Fibroblast of skin of left quadriceps (primary cell): ENCODE measurements at regions not wholly inside any gene's neighbourhood (a gene's known extent, or its start where the extent isn't known, plus 50 kb on each side); places are given as distances from the start of the nearest gene placed in this dataset.
A peak's percentile ranks its signal among the peaks of the same experiment; 100 is the strongest.
"Not testable (repeated sequence)": the region's sequence is repeated elsewhere in the genome, so short reads cannot be mapped to it uniquely, and the experiment has no call there.

Source experiments
- DNase-seq, 2 experiments: peaks; one replicate each; pipeline ENCODE4 v3.0.0-alpha.2; 2013; ENCODE audit warnings: low read depth in 2 of 2

DNA sequence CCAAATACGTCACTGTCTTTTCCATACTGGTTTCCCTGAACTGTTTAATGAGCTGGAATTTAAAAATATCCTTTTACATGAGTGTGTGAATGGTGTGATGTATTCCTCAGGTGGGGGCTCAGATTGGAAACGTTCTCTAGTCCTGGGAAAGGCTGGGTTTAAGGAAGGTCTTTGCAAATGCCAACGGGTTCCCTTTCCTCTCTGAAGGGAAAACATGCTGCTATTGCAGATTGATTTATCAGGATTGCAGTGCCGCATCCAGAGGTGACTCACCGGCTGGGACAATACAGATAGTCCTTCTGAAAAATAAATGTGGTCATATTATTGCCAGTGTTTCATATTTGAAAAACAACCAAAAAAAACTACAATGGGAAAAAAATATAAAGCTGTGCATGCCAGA, 193.1 kb upstream of the FLRT2 start:
- no peak for DNase-seq

GRCh38 chr14:85338895-85339294, 191.0 kb upstream of the FLRT2 start:
- no peak for DNase-seq

DNA sequence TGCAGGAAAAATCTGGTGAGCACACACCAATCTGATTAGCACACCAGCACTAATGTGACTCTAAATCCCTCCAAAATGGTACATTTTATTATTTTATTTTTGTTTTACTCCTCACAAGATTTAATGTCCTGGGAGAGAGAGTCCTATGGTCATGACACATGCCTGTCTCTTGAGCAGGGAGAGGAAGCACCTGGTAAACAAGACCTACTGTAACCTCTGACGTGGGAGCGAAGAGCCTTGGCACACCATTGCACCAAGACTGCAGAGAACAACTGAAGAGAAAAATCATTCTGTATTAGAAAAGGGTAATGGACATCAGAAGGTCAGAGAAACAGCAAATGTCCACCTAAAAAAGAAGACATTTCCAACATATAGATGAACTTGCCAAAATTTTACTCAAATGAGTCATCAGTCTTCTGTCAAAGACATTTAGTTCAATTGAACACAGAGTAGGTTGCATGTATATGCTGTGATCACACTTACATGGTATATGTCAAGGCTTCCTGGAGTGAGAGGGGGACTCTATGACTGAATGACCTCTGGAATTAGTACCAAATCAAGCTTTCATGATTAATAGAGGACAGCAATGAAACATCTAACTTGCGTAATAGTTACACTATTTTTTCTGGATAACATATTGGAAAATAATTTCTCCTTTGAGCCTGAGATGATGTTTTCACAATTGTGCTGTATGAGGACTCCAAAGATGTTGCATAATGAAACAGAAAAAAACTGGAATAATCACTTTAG, 186.9 kb upstream of the FLRT2 start:
- DNase-seq = peak; percentile 10 to 16

DNA sequence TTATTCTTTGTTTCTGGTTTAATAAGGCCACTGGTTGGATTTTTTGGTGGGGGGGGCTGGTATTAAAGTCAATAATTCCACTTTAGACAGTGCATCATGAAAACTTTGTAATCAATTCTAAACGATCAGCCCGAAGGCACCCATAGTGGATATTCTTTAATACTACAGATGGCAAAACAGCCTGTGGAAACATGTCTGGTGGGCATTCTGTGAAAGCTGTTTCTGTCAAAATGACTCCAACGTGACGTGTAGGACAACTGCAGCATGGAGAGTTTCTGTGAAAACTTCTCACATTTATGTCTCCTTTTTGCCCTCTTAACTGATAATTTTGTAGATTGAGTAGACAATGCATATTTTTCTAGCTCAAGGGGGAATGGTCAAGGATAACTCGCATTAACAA, 185.8 kb upstream of the FLRT2 start:
- no peak for DNase-seq

DNA sequence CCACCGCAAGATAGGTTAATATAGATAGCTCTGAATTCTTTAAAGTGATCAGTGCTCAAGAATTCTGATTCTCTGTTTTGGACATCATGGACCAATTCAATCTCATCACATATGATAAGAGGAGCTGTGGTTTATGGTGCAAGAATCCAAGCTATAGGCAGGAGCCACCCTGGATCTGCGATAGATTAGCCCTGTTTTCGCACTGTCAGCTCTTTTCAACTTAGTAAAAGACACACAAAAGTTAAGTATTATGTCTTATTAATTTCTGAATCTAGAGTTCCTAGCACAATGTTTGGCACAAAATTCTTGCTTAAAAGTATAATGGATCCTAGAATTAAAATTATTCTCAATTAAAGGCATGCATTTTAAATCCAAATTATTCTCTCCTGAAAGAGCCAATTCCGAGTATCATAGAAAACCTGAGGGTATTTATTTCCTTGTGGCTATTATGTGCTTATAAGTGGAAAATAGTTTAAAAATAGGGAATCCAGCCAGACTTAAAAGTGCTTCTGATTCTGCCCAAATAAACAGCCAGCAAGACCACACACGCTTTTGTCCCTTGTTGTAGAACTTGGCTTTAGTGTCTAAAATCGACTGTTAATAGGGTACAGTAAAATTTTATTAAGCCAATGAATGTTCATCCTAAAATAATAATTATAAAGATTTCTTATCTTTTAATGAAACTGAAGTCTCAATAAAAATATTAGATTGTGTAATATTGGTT, 184.9 kb upstream of the FLRT2 start:
- no peak for DNase-seq

- no peak for DNase-seq
These were observed 179.3 kb upstream of the FLRT2 start for GRCh38 chr14:85350667-85351066.

- not testable (repeated sequence) for DNase-seq
These were observed 177.4 kb upstream of the FLRT2 start for GRCh38 chr14:85352588-85352987.

DNA sequence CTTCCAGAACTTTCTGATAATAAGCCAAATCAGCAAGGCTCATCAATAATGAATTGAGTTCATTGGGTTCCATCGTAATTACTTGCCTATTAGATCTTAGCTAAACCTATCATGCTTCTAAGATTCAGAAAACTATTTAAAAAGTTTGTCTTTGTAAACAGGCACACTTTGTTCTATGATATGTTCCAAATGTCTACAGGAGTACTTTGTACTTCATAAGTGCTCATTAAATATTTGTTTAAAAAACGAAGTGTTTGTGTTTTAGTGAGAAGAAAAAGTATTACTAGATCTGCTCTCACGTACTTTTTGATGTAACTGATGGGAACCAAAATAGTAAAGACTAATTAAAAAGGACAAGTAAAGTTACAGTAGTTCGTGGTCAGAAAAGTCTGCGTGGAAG, 172.8 kb upstream of the FLRT2 start:
- no peak for DNase-seq

DNA sequence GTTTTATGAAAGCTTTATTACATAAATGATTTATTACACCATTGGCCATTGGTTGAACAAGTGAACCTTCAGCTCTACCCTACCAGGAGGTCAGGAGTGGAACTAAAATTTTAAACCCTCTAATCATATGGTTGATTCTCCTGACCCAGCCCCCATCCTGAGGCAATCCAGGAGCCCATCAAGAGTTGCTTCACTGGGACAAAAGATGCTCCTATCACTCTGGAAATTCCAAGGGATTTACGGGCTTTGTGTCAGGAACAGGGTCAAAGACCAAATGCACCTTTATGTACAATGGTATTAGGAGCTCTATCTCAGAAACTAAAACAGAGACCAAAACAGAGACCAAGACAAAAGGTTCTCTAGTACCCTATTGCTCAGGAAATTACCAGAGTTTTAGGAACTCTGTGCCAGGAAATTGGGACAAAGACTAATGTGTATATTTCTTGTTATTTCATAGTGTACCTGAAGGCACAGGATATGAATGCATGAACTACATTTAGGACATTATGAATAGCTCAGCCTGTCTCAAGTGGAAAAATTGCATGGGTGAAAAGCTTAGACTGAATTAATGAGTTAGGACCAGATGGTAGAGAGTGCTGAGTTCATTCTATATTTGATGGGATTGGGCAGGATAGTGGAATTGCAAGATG, 171.7 kb upstream of the FLRT2 start:
- no peak for DNase-seq

DNA sequence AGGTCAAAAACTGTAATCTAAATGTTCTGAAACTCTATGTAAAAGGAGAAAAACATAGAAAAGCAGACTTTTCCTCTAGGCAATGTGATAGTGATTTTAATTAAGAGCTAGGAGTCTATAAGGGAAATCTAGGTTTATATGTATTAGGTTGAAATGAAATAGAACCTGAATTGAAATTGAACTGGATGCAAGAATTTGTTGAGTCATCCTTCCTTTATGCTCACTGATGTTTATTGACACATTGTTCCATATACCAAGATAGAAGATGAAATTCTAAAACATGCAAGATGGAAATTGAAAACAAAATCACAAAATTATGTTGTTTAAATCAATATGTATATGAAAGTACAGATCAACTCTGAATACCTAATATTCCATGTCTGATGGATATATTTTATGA, 170.4 kb upstream of the FLRT2 start:
- no peak for DNase-seq

- no peak for DNase-seq
These were observed 166.6 kb upstream of the FLRT2 start for GRCh38 chr14:85363358-85363757.

DNA sequence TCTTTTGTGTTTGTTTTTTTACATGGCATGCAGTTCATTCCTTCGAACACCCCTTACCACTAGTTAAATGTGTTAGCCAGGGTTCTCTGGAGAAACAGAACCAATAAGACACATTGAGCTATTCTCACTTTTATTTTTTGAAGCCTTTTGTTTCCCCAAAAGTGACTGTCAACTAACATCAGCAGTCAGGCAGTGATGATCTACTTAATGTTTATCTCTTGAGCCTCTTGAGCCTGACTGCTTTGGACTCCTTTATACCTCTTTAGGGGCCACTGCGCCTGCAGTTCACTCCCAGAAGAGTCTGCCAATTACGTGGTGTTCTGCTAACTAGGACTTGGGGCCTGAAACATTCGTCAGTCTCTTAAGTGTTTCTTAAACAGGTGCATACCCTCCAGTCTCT, 163.7 kb upstream of the FLRT2 start:
- no peak for DNase-seq

GRCh38 chr14:85380881-85381280, 149.1 kb upstream of the FLRT2 start:
- no peak for DNase-seq

- no peak for DNase-seq
These were observed 147.6 kb upstream of the FLRT2 start for GRCh38 chr14:85382341-85382740.

DNA sequence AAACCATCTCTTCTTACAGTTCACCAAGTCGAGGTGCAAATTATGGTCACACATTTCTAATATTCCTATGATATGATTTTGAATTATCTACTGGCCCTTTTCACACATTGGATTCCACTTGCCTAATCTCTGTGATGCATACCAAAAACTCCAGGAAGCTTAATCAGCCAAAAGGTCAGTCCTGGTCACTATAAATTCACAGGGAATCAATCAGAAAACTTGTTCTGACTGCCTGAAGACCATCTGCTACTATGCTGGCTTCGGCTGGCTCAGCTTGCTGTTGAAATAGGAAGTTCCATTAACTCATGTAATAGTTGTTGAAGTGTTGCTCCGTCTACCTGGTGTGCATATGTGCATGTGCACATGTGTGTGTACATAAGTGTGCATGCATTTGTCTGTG, 142.8 kb upstream of the FLRT2 start:
- no peak for DNase-seq

DNA sequence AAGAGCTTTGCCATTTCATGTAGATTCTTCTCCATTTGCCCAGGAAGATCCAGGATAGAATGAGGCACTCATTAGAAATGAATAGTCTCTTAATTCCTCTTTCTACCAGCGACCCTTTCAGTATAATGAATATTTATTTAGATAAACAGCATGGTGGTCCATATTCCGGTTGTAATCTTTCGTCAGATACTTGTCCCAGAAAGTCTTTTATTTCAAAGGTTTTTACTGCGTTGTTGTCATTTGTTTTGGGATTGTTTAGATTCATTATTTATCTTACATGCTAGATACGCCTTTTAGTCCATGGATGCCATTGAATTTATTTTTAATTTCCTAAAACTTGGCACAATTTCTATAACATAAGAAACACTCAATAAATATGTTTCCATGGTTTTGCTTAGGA, 139.7 kb upstream of the FLRT2 start:
- no peak for DNase-seq

DNA sequence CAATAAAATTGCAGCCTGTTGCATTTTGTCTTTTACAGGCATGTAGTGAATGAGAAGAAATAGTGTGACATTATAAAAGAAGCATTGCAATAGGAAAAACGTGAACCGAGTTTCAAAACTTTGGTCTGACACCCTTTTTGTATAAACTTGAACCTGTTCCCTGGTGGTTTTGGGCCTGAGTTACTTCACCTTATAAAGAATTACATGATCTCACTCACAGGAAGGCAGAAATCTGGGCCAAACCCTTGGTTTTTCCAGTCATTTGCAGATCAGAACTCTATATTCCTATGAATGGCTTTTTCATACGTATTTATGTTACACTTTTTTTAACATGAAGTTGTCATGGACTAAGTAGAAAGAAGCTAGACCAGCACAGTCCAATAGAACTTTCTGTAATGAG, 138.5 kb upstream of the FLRT2 start:
- DNase-seq = no peak

DNA sequence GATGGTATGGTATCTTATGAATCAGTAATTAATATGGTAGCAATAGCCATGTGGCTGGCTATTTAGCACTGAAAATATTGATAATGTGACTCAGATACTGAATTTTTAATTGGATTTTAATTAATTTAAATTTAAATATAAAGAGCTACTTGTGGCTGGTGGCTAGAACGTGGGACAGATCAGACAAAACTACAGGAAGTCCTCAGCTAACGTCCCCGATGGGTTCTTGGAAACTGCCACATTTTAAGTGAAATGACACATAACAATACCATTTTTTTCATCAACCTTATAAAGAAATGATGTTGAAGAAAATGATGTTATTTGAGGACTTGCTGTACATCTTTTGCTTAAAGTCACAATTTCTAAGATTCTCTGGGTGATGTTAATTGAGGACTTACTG, 138.1 kb upstream of the FLRT2 start:
- DNase-seq = no peak

DNA sequence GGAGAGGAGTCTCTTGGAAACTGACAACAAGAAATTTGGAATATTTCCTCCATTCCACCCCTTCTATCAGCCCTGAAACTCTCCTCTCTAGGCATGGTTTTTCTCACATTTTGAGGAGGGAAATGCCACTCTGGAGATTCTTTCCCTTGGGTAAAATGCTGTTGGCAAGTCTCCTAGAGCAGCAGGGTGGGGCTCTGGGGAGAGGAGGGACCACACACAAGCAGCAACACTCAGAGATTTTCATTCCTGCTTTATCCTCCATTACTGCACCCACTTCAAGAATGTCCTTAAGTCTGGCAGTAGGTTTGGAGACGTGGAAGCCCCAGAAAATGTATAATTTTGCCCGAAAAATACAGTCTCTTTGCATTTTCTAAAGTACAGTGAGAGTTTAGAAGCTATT, 130.8 kb upstream of the FLRT2 start:
- DNase-seq = no peak

GRCh38 chr14:85400678-85401077, 129.3 kb upstream of the FLRT2 start:
- no peak for DNase-seq

DNA sequence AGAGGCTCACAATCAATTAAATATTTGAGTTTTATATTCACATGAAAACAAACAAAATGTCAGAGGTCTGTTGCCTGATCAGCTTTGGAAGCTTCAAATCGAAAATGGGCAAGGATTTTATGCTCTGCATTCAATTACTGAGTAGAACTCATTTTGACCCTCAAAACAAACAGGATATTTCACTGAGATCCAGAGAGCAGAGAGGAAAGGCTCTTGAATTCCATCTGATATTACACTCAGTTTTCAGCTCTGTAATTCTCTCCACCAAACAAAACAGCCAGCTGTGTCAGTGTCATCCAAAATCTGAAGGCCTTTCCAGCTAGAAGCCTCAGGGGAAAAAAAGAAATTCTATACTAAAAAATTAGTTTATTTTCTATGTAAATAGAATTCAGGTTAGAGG, 128.6 kb upstream of the FLRT2 start:
- DNase-seq = no peak

DNA sequence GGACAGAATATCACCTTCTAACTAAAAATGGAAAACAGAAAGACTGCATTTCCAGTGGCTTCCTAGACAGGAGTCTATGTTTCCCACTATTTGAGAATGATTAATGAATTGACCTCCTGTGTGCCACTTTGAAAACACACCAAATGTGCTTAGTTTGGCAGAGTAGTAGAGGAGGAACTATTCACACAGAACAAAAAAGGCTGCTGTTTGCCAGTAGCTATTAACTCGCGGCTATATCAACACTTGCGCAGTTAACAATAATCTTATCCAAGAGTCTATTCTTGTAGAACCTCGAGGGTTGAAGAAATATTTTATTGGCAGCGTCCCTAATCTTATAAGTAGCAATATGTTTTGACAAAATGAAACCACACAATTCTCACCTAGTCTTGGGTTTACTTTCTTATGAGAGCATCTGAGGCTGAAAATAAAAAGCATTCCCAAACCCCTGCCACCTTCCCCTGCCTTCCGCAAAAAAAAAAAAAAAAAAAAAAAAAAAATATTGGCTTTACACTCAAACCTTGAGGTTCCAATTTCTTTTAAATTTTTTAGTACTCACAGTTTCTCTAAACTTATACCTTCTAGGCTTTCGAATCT, 127.3 kb upstream of the FLRT2 start:
- DNase-seq = no peak
